Inferior parietal cortex (tissue), 1 donor: ENCODE measurements at regions not wholly inside any gene's neighbourhood (a gene's known extent, or its start where the extent isn't known, plus 50 kb on each side); places are given as distances from the start of the nearest gene placed in this dataset.
"Not testable (repeated sequence)": the region's sequence is repeated elsewhere in the genome, so short reads cannot be mapped to it uniquely, and the experiment has no call there.

Experiments
- DNase-seq: peaks from one replicate; pipeline ENCODE4 v3.0.0-alpha.2; 2016; ENCODE audit errors: extremely low spot score

DNA sequence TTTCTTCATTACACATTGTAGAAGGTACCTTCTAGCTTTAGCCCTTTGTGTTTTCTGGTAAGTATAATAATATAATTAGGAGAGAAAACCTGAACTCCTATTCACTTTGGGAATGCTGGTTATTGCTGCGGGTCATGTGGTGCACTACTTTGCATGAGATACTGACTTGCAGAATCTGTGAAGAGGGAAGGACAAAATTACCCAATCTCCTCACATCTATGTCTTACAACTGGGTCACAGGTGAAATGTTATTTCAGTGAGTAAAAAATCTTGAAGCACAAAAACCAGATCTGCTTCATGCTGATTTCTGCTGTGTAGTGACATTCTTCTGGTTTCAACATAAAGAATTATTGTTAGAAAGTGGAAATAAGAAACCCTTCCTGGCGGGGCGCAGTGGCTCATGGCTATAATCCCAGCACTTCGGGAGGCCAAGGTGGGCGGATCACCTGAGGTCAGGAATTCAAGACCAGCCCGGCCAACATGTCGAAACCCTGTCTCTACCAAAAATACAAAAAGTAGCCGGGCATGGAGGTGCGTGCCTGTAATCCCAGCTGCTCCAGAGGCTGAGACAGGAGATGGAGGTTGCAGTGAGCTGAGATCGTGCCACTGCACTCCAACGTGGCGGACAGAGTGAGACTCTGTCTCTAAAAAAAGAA lies 211.0 kb upstream of the REG3G start:
- no peak for DNase-seq

DNA sequence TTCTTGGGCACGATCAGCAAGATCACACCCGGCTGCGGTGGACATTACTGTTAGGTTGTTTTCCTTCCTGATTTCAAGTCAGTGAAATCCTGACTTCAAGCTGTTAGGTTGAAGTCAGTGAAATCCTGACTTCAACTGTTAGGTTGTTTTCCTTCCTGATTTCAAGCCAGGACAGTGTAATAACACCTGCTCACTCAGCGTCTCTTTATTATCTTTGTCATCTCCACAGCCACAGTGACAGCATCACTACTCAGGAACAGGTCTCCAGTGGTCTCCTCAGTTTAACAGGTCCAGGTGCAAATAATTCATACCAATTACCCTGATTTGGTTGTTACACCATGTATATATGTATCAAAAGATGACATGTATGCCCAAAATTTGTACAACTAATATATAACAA lies 208.1 kb upstream of the REG3G start:
- DNase-seq: no peak

DNA sequence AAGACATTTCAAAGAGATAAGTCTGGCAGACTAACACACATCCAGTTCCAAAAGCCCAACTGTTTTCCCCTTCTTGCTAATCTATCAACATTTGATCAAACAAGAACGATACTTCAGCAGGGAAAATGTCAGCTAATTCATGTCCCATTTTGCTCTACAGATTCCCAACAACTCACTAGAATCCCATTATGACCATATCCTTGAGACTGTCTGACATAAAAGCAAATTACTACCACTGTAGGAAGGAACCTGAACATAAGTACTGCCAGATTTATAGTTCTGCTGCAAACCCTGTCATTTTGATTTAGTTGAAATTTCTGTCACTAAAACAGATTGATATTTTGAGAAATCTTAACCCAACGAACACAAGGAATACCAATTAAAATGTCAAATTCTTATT lies 193.0 kb upstream of the REG3G start:
- no peak for DNase-seq

DNA sequence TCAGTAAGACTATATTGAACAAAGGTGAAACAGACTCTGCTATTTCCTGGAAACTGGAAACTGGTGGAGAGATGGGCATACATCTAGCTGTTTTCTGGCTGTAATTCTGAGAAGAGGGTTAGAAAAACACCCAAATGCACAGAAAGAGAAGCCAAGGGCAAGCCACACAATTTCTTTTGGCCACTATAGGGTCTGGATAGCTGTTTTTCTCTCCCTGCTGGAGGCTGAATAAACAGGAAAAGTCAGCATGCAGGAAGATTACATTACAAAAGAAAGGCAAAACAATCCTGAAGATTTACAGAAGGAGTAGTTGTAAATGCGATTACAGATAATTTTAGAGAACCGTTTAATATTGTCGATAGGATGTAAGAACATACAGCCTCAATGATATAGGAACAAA lies 186.2 kb upstream of the REG3G start:
- no peak for DNase-seq

DNA sequence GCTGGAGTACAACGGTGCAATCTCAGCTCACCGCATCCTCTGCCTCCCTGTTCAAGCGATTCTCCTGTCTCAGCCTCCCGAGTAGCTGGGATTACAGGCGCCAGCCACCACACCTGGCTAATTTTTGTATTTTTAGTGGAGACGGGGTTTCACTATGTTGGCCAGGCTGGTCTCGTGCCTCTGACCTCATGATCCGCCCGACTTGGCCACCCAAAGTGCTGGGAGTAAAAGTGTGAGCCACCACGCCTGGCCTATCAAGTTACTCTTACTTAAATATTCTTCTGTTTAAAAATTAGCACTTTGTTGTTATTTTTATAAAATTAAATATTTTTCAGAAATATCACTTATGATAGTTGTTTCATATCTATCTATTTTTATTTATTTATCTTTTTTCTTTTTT lies 185.2 kb upstream of the REG3G start:
- DNase-seq: not testable (repeated sequence)

DNA sequence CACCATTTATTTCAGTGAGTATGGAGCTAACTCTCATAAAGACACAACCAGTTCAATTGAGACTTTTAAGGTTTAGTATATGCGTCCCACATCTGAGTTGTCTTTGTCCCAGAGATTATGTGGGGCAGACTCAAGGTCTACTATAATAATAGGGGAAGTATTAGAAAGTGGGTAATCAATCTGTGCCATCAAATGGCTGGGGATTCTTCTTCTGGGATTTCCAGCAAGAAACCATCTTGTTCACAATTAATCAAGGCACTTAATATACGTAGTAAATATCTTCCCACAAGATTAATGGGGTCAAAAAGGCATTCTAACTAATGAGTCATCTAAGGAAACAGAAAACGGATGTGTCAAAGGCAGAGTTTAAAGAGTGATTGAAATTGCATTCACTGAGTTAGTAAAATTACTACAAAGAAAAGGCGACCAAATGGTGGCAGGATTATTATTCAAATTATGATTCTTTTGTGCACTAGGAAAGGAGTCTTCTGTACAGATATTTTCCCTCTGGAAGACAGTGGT lies 179.8 kb upstream of the REG3G start:
- no peak for DNase-seq

DNA sequence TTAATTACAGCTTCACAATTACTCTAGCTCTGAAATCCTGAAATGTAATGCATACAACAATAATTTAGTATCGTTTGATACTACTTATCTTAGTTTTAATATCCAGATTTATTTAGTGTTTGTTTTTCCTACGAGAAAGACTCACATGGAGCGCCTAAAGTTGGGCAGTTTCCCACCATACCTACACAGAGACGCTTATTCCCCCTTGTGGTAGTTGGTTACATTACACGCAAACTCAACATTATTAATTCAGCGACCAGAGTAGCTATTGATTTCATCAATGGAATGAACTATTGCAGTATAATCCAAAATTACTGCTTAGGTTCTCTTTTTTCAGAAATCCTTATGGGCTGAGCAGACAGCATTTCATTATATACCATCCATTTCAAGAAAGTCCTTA lies 164.0 kb upstream of the REG3G start:
- DNase-seq: no peak

DNA sequence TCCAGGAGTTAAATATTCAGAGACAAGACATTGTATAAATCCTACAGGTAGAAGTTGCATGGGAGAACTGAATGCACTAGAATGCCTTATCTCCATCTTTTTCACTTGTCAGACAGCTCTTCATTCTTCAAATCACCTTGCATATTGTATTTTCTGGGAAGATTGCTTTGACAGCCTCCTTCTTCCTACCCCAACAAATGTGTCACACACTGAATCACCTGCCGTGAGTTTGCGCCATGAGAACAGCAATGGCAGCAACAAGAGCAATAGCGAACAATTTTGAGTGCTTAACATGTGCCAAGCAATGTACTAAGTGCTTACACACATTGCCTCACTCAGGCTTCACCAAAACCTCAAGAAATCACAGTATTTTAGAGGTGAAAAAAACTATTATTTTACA lies 161.3 kb upstream of the REG3G start:
- no peak for DNase-seq

DNA sequence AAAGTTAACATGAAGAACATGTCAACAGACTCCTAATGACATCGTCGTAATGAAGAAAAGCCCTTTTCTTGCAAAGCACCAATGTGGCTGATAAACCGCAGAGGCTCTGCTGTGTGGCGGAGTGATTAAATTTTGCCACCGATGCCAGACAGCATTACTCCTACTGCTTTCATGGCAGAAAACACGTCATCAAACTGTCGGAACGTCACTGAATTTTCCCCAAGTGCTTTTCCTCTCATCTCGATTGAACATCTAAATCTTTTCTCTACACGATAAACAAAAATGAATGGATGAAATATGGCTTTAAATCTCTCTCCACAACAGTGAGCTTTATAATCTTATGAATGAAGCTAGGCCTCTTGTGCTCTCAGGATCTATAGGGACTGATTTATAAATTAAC lies 159.8 kb upstream of the REG3G start:
- DNase-seq: no peak

DNA sequence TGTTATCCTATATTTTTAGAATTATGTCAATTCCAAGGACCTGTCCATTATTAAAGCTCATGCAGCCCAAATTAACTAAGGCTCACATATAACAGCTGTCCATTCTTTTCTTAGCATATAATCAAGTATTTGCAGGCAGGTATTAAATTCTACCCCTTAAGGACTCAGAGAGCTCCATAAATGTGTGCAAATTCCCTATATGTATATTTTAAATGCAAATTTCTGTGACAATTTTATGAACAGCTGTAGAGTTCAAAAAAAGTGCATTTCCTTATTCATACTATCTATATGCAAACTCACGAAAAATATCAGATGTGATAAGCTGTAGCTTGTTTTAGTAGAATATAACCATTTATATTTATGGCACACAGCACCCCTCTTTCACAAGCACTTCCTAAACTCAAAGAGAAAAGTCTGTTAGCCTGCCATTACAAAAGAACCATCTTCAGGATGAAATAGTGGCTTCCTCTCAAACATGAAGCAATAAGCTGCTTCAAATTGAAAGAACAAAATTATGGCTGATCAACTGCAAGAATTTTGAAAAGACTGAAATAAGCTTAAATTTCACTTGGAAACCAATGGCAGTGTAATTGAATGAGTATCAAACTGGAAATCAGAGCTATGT lies 155.0 kb upstream of the REG3G start:
- DNase-seq: no peak

DNA sequence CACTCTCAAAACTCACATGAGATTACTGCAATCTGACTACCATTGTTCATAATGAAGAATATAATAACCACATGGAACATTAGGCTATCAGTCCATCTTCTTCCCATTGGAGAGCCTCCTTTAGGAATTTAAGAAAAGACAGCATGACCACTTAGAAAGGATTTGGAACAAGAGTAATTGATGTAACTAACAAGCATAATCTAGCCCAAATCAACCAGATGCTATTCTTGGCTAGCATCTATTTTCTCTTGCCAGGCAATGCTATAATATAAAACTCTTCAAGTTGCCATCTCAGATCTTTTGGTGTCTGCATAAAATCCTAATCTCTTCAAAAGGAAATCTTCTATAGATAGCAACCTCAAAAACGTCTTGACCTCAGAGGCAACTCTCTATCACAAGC lies 152.0 kb upstream of the REG3G start:
- DNase-seq: peak; percentile 28

DNA sequence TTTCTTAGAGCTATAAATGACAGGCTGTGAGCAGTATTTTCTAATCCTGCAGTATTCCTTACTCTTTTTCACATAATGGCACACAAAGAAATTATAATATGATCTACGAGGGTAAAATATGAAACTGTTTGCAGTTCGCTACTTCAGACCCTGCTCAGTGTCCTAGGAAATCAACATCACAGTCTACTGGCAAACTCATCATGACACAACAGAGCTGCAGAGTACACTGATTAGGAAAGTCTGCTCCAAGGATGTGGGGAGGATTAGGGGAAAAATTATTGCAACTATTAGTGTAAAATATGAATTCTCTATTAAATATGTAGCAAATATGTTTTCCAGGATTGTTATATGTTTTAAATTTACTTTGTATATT lies 149.2 kb upstream of the REG3G start:
- no peak for DNase-seq

DNA sequence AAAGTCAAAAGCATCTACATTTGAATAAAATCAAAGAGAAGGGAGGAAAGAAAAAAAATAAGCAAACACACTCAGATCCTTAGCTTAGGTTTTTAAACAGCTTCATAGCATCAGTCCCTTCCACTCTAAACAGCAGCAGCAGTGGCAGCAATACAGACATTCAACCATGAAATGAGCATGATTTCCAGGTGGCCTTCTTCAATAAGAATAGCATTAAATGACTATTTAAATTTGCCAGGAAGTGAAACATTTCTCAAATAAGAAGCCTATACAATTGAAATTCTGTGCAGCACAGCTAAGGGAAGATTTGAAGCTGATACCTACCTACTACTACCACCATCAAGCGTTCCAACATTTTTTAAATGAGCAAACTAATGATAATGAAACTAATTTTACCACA lies 138.1 kb upstream of the REG3G start:
- no peak for DNase-seq

DNA sequence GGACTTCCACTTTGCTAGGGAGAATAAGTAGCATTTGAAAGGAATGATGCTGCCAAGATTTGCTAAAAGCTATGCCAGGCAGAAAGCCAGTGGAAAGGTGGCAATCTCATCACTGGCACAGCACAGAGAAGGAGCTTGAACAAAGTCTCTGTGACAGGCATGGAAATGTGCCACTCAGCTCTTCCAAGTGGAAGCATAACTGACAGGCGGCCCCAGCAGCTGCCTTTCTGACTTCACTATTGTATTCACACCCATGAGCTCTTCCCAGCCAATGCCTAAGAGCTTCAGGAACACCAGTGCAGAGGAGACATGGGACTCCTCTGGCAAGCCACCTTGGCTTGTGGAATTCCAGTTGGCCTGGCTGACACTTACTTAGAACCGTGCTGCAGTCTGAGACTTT lies 134.6 kb upstream of the REG3G start:
- no peak for DNase-seq

DNA sequence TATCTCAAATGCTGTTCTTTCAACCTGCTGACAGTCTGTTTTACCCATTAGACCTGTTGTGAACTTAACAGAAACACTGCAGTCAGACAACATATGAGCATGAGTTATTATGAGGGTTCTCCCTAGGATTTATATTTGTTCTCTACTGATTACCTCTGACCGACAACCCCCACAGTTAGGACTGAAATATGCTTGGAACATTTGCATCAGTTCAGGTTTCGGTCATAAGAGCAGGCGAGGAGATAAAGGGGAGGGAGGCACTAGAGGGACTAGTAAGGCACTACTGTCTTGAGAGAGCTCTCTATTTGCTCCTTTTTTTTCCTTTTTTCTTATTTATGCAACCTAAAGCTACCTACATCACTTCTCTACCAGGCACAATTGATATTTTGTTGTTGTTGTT lies 133.2 kb upstream of the REG3G start:
- no peak for DNase-seq

DNA sequence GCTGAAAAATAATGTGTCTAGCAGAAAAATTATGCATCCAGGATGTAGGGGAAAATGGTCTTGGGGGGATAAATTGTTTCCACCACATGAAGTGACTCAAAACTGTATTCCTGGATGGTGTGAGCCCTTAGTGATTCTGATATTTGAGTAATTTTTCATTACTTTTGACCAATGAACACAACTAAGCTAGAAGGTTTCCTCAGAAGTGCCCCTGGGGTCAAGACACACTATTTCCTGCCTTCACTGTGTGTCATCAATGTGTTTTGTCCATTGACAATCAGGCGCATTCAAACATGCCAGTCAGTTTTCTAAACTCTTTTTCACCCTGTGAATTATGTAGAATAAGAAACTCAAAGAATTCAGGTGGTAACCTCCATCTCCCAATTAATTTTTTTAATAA lies 130.5 kb upstream of the REG3G start:
- DNase-seq: no peak

DNA sequence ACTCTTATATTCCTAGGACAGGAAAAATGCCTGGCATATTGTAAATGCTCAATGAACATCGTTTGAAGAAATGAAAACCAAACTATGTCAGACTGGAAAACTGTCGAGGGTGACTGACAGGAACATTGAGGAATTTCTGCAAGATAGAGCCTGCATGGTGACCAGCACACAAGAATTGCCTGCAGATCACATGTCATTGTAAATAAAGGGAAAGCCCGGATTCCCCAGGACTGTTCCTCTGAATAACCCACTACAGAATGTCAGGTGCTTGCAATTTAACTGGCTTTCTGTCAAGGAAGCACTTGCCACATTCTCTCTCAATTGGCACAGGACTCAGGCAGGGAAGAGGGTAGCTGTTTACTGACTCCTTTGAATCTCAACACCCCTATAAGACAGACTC lies 129.0 kb upstream of the REG3G start:
- DNase-seq: no peak

DNA sequence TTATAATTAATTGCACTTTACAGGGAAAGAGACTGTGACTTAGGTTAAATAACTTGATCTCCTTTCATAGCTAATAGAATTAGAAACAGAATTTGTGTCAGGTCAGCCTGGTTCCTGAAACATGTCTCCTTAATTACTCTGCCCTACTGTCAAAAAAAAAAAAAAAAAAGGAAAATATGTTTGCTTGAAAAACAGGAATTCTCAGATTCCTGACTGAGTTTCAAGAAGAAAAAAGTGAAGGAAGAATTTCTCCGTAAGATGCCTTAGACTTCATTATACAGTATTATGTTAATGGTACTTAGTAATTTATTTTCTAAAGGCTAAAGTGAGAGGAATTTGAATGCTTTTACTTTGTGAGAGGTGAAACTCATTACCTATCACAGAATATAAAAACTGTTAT lies 118.4 kb upstream of the REG3G start:
- DNase-seq: no peak

DNA sequence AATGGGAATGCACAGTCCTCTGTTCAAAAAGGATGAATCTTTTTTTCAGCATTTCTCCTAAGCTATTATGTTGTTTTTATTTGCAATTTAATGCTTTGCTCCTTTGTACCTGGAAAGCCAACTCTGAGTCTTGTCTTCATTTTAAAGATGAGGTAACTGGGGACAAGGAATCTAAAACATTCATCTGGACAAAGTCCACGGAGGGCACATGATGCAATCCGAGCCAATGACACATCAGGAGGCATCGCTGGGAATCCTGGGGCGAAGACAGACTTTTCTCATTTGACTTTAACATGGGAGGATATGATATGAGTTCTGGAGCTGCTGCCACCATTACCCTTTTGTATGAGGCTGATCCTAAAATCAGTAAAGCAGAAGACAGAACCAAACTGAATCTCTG lies 116.5 kb upstream of the REG3G start:
- no peak for DNase-seq

DNA sequence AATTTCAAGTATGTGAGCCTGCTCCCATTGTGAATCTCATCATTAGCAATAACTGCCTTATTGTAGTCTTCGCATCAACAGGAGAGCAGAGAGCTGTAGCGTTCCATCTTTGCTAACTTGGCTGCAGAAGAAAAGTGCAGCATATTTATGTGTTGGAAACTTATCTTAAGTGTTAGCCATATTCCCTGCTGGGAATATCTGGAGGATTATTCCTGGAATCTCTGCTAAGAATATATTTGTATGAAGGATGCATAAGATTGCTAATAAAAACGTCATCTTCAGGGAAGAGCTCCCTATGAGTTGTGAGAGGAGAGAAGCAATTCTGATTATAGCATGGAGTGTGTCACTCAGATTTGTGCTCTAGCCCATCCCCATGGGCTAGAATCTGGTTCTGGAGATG lies 115.1 kb upstream of the REG3G start:
- DNase-seq: no peak

DNA sequence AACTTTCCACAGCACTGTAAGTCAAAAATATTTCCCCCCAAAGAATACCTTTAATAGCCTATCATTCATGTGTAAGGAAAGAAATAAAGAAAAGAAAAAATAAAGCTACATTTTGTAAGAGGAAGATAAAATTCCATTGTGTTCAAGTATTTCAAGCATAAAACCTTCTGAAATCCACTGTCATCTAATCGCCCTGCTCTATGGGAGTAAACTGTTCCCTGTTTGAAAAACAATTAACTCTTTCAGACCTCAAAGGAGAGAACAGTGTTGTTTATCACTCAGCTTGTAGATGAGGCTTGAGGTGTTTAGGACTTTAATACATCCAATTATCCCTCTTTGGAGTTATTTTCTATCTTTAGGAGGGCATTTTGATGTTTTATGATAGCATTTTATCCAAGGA lies 112.2 kb upstream of the REG3G start:
- DNase-seq: no peak

DNA sequence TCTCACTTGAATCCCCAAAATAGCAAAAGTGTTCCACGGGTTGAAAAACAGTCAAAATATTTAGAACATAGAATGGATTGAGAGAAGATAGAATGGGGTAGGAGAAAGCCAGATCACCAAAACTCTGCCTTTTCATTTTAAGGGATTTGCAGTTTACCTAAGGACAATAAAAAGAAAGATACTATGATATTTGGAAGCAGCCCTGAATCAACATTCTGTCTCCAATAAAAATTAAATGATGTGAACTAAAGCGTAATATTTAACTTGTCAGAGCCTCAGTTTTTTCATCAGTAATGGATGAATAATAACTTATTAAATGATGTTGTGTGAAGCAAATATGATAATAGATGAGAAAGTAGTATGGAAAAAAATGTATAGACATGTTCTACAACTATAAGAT lies 100.2 kb upstream of the REG3G start:
- DNase-seq: no peak

DNA sequence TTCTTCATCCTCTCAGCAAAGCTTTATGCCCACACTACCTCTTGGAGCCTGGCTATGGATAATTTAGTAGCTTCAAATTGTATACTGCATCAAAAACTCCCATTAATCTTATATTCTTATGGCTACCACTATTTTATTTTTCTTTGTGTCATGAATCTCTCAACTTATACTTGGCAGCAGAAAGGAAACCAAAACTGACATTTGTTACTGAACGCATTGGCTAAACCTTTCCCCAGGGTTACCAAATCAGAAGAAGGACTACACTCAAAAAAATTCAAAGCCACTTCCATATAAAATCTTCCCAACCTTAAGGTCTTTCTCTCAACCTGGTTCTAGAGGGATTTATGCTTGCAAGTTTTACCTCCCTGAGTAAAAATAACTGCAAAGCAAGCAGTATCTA lies 97.0 kb upstream of the REG3G start:
- DNase-seq: no peak

DNA sequence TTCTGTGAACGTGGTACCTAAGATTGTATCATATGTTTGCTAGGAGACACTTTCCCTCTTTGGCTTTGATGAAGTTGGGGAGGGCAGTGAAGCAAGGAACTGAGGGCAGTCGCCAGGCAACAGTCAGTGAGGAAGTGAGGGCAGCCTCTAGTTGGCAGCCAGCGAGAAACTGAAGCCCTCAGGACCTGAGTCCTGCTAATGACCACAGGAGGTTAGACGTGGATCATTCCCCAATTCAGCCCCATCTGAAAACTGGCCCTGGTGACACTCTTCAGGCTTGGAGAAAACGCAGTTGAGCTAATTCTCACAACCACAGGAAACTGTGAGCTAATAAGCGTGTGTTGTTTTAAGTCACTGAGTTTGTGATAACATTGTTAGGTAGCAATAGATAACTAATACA lies 84.5 kb upstream of the REG3G start:
- no peak for DNase-seq
